Esophagus muscularis mucosa (tissue), 4 donors: ENCODE measurements at regions not wholly inside any gene's neighbourhood (a gene's known extent, or its start where the extent isn't known, plus 50 kb on each side); places are given as distances from the start of the nearest gene placed in this dataset.

Experiments
- CTCF ChIP-seq, 3 experiments: fragments of 200-600 bp in 2 of 3; fragments of 450-650 bp in 1 of 3; sonication (generic) in 2 of 3; IDR thresholded peaks; one replicate each; pipeline ENCODE4 v1.5.1; 2017 to 2019; ENCODE audit warnings: antibody characterized with exemption in 3 of 3, mild to moderate bottlenecking in 2 of 3, moderate library complexity in 1 of 3
- EP300 ChIP-seq: sonication (generic); formaldehyde crosslinking; IDR thresholded peaks from one replicate; pipeline ENCODE4 v1.6.1; 2017; ENCODE audit warnings: antibody characterized with exemption
- POLR2A ChIP-seq: fragments of 450-650 bp; IDR thresholded peaks from one replicate; pipeline ENCODE4 v1.6.1; 2017; ENCODE audit warnings: antibody characterized with exemption, moderate library complexity, mild to moderate bottlenecking, low read depth

- TF ChIP-seq CTCF (IDR thresholded peaks at IDR 0.05): no peak
- no peak for TF ChIP-seq POLR2A
- no peak for TF ChIP-seq EP300
Measured at GRCh38 chr1:99374109-99374508, 109.8 kb downstream of the PLPPR4 start.
